GM23338 (cell line): ENCODE measurements at regions not wholly inside any gene's neighbourhood (a gene's known extent, or its start where the extent isn't known, plus 50 kb on each side); places are given as distances from the start of the nearest gene placed in this dataset.

ENCODE experiments used
- ATAC-seq: fragments of 200-7000 bp; cut with Tn5 transposase; 3 replicates; pipeline ENCODE4 v1.9.1; 2020
- DNase-seq: peaks from one replicate; pipeline ENCODE4 v3.0.0-alpha.2; 2015; ENCODE audit warnings: low spot score
- H2AFZ ChIP-seq: fragments of 200-600 bp; sonication (generic); 2 replicates; pipeline ENCODE4 v1.8.0; 2016; ENCODE audit warnings: antibody characterized with exemption, mild to moderate bottlenecking, moderate library complexity
- H3F3A ChIP-seq: fragments of 200-600 bp; sonication (generic); replicated peaks from 2 replicates; pipeline ENCODE4 v1.8.0; 2017; ENCODE audit warnings: antibody characterized with exemption, mixed run types, low read depth
- H3K27ac ChIP-seq: fragments of 200-600 bp; sonication (generic); 2 replicates; pipeline ENCODE4 v1.6.1; 2016; ENCODE audit warnings: low read depth
- H3K27me3 ChIP-seq: fragments of 200-600 bp; sonication (generic); 2 replicates; pipeline ENCODE4 v1.8.0; 2016; ENCODE audit warnings: mild to moderate bottlenecking, mixed run types, moderate library complexity; ENCODE audit not compliant: insufficient read depth
- H3K36me3 ChIP-seq: fragments of 200-600 bp; sonication (generic); 2 replicates; pipeline ENCODE4 v1.8.0; 2016; ENCODE audit warnings: mild to moderate bottlenecking; ENCODE audit not compliant: insufficient read depth
- H3K4me1 ChIP-seq: fragments of 200-600 bp; sonication (generic); 2 replicates; pipeline ENCODE4 v1.8.0; 2016; ENCODE audit warnings: mild to moderate bottlenecking, moderate library complexity; ENCODE audit not compliant: insufficient read depth
- H3K4me2 ChIP-seq: fragments of 200-600 bp; sonication (generic); 2 replicates; pipeline ENCODE4 v1.7.1; 2017; ENCODE audit warnings: mixed run types
- H3K4me3 ChIP-seq: fragments of 200-600 bp; sonication (generic); 2 replicates; pipeline ENCODE4 v1.6.1; 2016; ENCODE audit warnings: mixed run types
- H3K79me2 ChIP-seq: fragments of 200-600 bp; sonication (generic); replicated peaks from 2 replicates; pipeline ENCODE4 v1.8.0; 2017; ENCODE audit warnings: mild to moderate bottlenecking; ENCODE audit not compliant: insufficient read depth
- H3K9me2 ChIP-seq: fragments of 200-600 bp; sonication (generic); 2 replicates; pipeline ENCODE4 v1.8.0; 2017; ENCODE audit not compliant: insufficient read depth
- H4K20me1 ChIP-seq: fragments of 200-600 bp; sonication (generic); replicated peaks from 2 replicates; pipeline ENCODE4 v1.8.0; 2017; ENCODE audit warnings: mild to moderate bottlenecking; ENCODE audit not compliant: insufficient read depth
- H3K27ac Mint-ChIP-seq: 2 replicates; pipeline ENCODE4 v1.8.0; 2020; ENCODE audit warnings: inconsistent platforms, mild to moderate bottlenecking, moderate library complexity, mixed read lengths
- H3K27me3 Mint-ChIP-seq: 3 replicates; pipeline ENCODE4 v1.8.0; 2022; ENCODE audit warnings: low read depth, mild to moderate bottlenecking, moderate library complexity, mixed read lengths, inconsistent platforms; ENCODE audit not compliant: insufficient read depth, poor library complexity
- H3K36me3 Mint-ChIP-seq: 3 replicates; pipeline ENCODE4 v1.8.0; 2021; ENCODE audit warnings: low read depth, mild to moderate bottlenecking, inconsistent platforms, moderate library complexity, mixed read lengths
- H3K4me1 Mint-ChIP-seq: 3 replicates; pipeline ENCODE4 v1.8.0; 2020; ENCODE audit warnings: mild to moderate bottlenecking, inconsistent platforms, mixed read lengths
- H3K4me3 Mint-ChIP-seq: 3 replicates; pipeline ENCODE4 v1.8.0; 2021; ENCODE audit warnings: moderate library complexity, mild to moderate bottlenecking, inconsistent platforms, mixed read lengths
- H3K9me3 Mint-ChIP-seq: 3 replicates; pipeline ENCODE4 v1.8.0; 2020; ENCODE audit warnings: moderate library complexity, mild to moderate bottlenecking, inconsistent platforms, mixed read lengths
- CREB1 ChIP-seq: fragments of 250-450 bp; sonication (Bioruptor Pico); IDR thresholded peaks from 2 replicates; pipeline ENCODE4 v1.5.0; 2020; ENCODE audit warnings: low read depth, mild to moderate bottlenecking, moderate library complexity
- EZH2 ChIP-seq: fragments of 200-600 bp; sonication (generic); IDR thresholded peaks from one replicate; pipeline ENCODE4 v1.8.0; 2017; ENCODE audit warnings: antibody characterized with exemption, mild to moderate bottlenecking, low read depth; ENCODE audit not compliant: unreplicated experiment
- EZH2phosphoT487 ChIP-seq: fragments of 200-600 bp; sonication (generic); IDR thresholded peaks from one replicate; pipeline ENCODE4 v1.8.1; 2018; ENCODE audit warnings: antibody characterized with exemption; ENCODE audit not compliant: unreplicated experiment
- JUNB ChIP-seq: IDR thresholded peaks from one replicate; pipeline ENCODE4 v1.6.1; 2016; ENCODE audit warnings: antibody characterized with exemption; ENCODE audit not compliant: unreplicated experiment
- NANOG ChIP-seq: IDR thresholded peaks from 2 replicates; pipeline ENCODE4 v1.6.1; 2016; ENCODE audit warnings: antibody characterized with exemption, borderline replicate concordance
- POLR2AphosphoS5 ChIP-seq: IDR thresholded peaks from 2 replicates; pipeline ENCODE4 v1.6.1; 2016; ENCODE audit warnings: antibody characterized with exemption, low read depth
- STAT1 ChIP-seq: IDR thresholded peaks from one replicate; pipeline ENCODE4 v1.6.1; 2016; ENCODE audit warnings: antibody characterized with exemption; ENCODE audit not compliant: unreplicated experiment
- ZNF114 ChIP-seq: fragments of 250-450 bp; sonication (Bioruptor Pico); IDR thresholded peaks from 2 replicates; pipeline ENCODE4 v1.5.0; 2020; ENCODE audit warnings: mild to moderate bottlenecking, moderate library complexity
- ZNF331 ChIP-seq: fragments of 250-450 bp; sonication (Bioruptor Pico); IDR thresholded peaks from 2 replicates; pipeline ENCODE4 v1.5.0; 2020; ENCODE audit warnings: low read depth, mild to moderate bottlenecking, moderate library complexity
- TF ChIP-seq, protein P1 (sequence below): IDR thresholded peaks from 2 replicates; pipeline ENCODE4 v1.6.1; 2016; ENCODE audit warnings: antibody characterized with exemption
- TF ChIP-seq, protein P2 (sequence below): fragments of 250-450 bp; sonication (Bioruptor Pico); IDR thresholded peaks from 2 replicates; pipeline ENCODE4 v1.5.0; 2020; ENCODE audit warnings: mild to moderate bottlenecking, moderate library complexity
- TF ChIP-seq, protein P3 (sequence below): IDR thresholded peaks from one replicate; pipeline ENCODE4 v1.6.1; 2018; ENCODE audit warnings: antibody characterized with exemption; ENCODE audit not compliant: unreplicated experiment
- TF ChIP-seq, protein P4 (sequence below), 2 experiments: fragments of 200-600 bp in 1 of 2; sonication (generic) in 1 of 2; conservative IDR thresholded peaks; 2 replicates each; pipeline versions ENCODE4 v1.5.1 to v1.6.1; 2016 to 2017; ENCODE audit warnings: antibody characterized with exemption in 2 of 2, low read depth in 2 of 2, mild to moderate bottlenecking in 2 of 2, moderate library complexity in 1 of 2

DNA sequence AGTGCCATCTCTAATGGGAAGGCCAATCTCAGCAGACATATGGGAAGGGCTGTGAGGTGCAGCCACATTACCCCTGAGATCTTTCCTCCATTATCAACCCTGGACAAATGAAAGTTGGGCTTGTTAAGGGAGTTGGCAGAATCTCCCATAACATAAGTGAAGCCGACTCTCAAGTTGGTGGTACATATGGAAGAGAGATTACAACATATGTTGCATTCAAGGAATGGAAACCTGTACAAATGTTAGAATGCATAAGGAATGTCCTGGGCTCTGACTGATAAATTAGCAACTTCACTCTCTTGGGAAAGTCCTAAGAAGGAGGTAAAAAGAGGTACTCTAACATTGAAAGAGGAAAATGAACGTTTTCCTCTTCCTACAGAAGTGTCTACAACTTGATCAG lies 288.7 kb downstream of the IL20RB start:
- H3K36me3 ChIP-seq, result no peaks in the 10 kb centered on the region
- no peaks in the 10 kb centered on the region for H3K4me1 ChIP-seq
- Mint-ChIP-seq H3K36me3 (no peaks in the 10 kb centered on the region), H3K4me3 (no peak overlapping the region), H3K4me1 (no peaks in the 10 kb centered on the region), H3K9me3 (peaks cover 7% of the 10 kb centered on the region; the same call in 2 of the 3 replicates), H3K27me3 (no peaks in the 10 kb centered on the region), H3K27ac (no peak overlapping the region)
- H3F3A ChIP-seq, result no peaks in the 10 kb centered on the region
- TF ChIP-seq, protein P1, sequence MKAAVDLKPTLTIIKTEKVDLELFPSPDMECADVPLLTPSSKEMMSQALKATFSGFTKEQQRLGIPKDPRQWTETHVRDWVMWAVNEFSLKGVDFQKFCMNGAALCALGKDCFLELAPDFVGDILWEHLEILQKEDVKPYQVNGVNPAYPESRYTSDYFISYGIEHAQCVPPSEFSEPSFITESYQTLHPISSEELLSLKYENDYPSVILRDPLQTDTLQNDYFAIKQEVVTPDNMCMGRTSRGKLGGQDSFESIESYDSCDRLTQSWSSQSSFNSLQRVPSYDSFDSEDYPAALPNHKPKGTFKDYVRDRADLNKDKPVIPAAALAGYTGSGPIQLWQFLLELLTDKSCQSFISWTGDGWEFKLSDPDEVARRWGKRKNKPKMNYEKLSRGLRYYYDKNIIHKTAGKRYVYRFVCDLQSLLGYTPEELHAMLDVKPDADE, result no peak
- TF ChIP-seq STAT1 (no peak), ZNF331 (CRISPR knock-in tag) (no peak), EZH2 (no peak), JUNB (no peak), NANOG (no peak), POLR2AphosphoS5 (no peak), EZH2phosphoT487 (no peak), ZNF114 (CRISPR knock-in tag) (no peak), CREB1 (no peak)
- TF ChIP-seq, protein P2, sequence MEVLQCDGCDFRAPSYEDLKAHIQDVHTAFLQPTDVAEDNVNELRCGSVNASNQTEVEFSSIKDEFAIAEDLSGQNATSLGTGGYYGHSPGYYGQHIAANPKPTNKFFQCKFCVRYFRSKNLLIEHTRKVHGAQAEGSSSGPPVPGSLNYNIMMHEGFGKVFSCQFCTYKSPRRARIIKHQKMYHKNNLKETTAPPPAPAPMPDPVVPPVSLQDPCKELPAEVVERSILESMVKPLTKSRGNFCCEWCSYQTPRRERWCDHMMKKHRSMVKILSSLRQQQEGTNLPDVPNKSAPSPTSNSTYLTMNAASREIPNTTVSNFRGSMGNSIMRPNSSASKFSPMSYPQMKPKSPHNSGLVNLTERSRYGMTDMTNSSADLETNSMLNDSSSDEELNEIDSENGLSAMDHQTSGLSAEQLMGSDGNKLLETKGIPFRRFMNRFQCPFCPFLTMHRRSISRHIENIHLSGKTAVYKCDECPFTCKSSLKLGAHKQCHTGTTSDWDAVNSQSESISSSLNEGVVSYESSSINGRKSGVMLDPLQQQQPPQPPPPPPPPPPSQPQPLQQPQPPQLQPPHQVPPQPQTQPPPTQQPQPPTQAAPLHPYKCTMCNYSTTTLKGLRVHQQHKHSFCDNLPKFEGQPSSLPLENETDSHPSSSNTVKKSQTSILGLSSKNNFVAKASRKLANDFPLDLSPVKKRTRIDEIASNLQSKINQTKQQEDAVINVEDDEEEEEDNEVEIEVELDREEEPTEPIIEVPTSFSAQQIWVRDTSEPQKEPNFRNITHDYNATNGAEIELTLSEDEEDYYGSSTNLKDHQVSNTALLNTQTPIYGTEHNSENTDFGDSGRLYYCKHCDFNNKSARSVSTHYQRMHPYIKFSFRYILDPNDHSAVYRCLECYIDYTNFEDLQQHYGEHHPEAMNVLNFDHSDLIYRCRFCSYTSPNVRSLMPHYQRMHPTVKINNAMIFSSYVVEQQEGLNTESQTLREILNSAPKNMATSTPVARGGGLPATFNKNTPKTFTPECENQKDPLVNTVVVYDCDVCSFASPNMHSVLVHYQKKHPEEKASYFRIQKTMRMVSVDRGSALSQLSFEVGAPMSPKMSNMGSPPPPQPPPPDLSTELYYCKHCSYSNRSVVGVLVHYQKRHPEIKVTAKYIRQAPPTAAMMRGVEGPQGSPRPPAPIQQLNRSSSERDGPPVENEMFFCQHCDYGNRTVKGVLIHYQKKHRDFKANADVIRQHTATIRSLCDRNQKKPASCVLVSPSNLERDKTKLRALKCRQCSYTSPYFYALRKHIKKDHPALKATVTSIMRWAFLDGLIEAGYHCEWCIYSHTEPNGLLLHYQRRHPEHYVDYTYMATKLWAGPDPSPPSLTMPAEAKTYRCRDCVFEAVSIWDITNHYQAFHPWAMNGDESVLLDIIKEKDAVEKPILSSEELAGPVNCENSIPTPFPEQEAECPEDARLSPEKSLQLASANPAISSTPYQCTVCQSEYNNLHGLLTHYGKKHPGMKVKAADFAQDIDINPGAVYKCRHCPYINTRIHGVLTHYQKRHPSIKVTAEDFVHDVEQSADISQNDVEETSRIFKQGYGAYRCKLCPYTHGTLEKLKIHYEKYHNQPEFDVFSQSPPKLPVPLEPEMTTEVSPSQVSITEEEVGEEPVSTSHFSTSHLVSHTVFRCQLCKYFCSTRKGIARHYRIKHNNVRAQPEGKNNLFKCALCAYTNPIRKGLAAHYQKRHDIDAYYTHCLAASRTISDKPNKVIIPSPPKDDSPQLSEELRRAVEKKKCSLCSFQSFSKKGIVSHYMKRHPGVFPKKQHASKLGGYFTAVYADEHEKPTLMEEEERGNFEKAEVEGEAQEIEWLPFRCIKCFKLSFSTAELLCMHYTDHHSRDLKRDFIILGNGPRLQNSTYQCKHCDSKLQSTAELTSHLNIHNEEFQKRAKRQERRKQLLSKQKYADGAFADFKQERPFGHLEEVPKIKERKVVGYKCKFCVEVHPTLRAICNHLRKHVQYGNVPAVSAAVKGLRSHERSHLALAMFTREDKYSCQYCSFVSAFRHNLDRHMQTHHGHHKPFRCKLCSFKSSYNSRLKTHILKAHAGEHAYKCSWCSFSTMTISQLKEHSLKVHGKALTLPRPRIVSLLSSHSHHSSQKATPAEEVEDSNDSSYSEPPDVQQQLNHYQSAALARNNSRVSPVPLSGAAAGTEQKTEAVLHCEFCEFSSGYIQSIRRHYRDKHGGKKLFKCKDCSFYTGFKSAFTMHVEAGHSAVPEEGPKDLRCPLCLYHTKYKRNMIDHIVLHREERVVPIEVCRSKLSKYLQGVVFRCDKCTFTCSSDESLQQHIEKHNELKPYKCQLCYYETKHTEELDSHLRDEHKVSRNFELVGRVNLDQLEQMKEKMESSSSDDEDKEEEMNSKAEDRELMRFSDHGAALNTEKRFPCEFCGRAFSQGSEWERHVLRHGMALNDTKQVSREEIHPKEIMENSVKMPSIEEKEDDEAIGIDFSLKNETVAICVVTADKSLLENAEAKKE, result no peak
- TF ChIP-seq, protein P3, sequence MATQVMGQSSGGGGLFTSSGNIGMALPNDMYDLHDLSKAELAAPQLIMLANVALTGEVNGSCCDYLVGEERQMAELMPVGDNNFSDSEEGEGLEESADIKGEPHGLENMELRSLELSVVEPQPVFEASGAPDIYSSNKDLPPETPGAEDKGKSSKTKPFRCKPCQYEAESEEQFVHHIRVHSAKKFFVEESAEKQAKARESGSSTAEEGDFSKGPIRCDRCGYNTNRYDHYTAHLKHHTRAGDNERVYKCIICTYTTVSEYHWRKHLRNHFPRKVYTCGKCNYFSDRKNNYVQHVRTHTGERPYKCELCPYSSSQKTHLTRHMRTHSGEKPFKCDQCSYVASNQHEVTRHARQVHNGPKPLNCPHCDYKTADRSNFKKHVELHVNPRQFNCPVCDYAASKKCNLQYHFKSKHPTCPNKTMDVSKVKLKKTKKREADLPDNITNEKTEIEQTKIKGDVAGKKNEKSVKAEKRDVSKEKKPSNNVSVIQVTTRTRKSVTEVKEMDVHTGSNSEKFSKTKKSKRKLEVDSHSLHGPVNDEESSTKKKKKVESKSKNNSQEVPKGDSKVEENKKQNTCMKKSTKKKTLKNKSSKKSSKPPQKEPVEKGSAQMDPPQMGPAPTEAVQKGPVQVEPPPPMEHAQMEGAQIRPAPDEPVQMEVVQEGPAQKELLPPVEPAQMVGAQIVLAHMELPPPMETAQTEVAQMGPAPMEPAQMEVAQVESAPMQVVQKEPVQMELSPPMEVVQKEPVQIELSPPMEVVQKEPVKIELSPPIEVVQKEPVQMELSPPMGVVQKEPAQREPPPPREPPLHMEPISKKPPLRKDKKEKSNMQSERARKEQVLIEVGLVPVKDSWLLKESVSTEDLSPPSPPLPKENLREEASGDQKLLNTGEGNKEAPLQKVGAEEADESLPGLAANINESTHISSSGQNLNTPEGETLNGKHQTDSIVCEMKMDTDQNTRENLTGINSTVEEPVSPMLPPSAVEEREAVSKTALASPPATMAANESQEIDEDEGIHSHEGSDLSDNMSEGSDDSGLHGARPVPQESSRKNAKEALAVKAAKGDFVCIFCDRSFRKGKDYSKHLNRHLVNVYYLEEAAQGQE, result no peak
- TF ChIP-seq, protein P4, sequence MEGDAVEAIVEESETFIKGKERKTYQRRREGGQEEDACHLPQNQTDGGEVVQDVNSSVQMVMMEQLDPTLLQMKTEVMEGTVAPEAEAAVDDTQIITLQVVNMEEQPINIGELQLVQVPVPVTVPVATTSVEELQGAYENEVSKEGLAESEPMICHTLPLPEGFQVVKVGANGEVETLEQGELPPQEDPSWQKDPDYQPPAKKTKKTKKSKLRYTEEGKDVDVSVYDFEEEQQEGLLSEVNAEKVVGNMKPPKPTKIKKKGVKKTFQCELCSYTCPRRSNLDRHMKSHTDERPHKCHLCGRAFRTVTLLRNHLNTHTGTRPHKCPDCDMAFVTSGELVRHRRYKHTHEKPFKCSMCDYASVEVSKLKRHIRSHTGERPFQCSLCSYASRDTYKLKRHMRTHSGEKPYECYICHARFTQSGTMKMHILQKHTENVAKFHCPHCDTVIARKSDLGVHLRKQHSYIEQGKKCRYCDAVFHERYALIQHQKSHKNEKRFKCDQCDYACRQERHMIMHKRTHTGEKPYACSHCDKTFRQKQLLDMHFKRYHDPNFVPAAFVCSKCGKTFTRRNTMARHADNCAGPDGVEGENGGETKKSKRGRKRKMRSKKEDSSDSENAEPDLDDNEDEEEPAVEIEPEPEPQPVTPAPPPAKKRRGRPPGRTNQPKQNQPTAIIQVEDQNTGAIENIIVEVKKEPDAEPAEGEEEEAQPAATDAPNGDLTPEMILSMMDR (conservative IDR thresholded peaks at IDR 0.05; ENCODE audit: low read depth in 2 of 2), result no peak
- no peak overlapping the region for H3K4me3 ChIP-seq
- no peak for DNase-seq
- H4K20me1 ChIP-seq, result no peaks in the 10 kb centered on the region
- no peak for ATAC-seq
- no peak overlapping the region for H2AFZ ChIP-seq
- no peak overlapping the region for H3K27ac ChIP-seq
- H3K27me3 ChIP-seq, result no peaks in the 10 kb centered on the region
- H3K4me2 ChIP-seq, result no peak overlapping the region
- H3K9me2 ChIP-seq, result peaks cover 10% of the 10 kb centered on the region
- H3K79me2 ChIP-seq, result no peaks in the 10 kb centered on the region
